Stimulated activated CD8-positive, alpha-beta memory T cell treated with anti-CD3 and anti-CD28 coated beads, Interleukin-15, amount 100 ng/mL, for 48 hours (primary cell): ENCODE measurements at regions not wholly inside any gene's neighbourhood (a gene's known extent, or its start where the extent isn't known, plus 50 kb on each side); places are given as distances from the start of the nearest gene placed in this dataset.

Source experiments
- DNase-seq, 2 donors: peaks; one replicate each; pipeline ENCODE4 v3.0.0-alpha.2; 2020; ENCODE audit warnings: low read depth in 2 of 2

- DNase-seq = no peak
Observed at GRCh38 chr14:101002738-101003137, 99.2 kb upstream of the RTL1 start.

- DNase-seq = no peak
Observed at GRCh38 chr14:101004176-101004575, 100.7 kb upstream of the RTL1 start.

- DNase-seq = no peak
Observed at GRCh38 chr14:101004954-101005353, 101.4 kb upstream of the RTL1 start.

- no peak for DNase-seq
Observed at GRCh38 chr14:101005447-101005846, 101.9 kb upstream of the RTL1 start.

- DNase-seq = no peak
Observed at GRCh38 chr14:101006008-101006407, 102.5 kb upstream of the RTL1 start.

GRCh38 chr14:101007004-101007614 is 103.6 kb upstream of the RTL1 start:
- no peak for DNase-seq

GRCh38 chr14:101007765-101008164 is 104.2 kb upstream of the RTL1 start:
- no peak for DNase-seq

- DNase-seq = no peak
Observed at GRCh38 chr14:101008196-101008595, 104.7 kb upstream of the RTL1 start.

GRCh38 chr14:101008631-101009336 is 105.3 kb upstream of the RTL1 start:
- DNase-seq = no peak

GRCh38 chr14:101009531-101009930 is 106.0 kb upstream of the RTL1 start:
- DNase-seq = no peak

GRCh38 chr14:101010293-101010692 is 106.8 kb upstream of the RTL1 start:
- no peak for DNase-seq

GRCh38 chr14:101010835-101011234 is 107.3 kb upstream of the RTL1 start:
- no peak for DNase-seq

GRCh38 chr14:101017209-101017608 is 113.7 kb upstream of the RTL1 start:
- no peak for DNase-seq

GRCh38 chr14:101017806-101018560 is 114.5 kb upstream of the RTL1 start:
- no peak for DNase-seq

- DNase-seq = no peak
Observed at GRCh38 chr14:101018561-101019290, 115.2 kb upstream of the RTL1 start.

- no peak for DNase-seq
Observed at GRCh38 chr14:101019541-101019940, 116.0 kb upstream of the RTL1 start.

- no peak for DNase-seq
Observed at GRCh38 chr14:101019990-101020710, 116.6 kb upstream of the RTL1 start.

GRCh38 chr14:101020834-101021370 is 117.4 kb upstream of the RTL1 start:
- DNase-seq = no peak

GRCh38 chr14:101022121-101022520 is 118.6 kb upstream of the RTL1 start:
- no peak for DNase-seq

- no peak for DNase-seq
Observed at GRCh38 chr14:101022916-101023435, 119.5 kb upstream of the RTL1 start.

- DNase-seq = no peak
Observed at GRCh38 chr14:101024686-101025085, 121.2 kb upstream of the RTL1 start.
